Kidney tubule cell (primary cell): ENCODE measurements at regions not wholly inside any gene's neighbourhood (a gene's known extent, or its start where the extent isn't known, plus 50 kb on each side); places are given as distances from the start of the nearest gene placed in this dataset.
A peak's percentile ranks its signal among the peaks of the same experiment; 100 is the strongest.

Source experiments
- DNase-seq: peaks from one replicate; pipeline ENCODE4 v3.0.0-alpha.2; 2018; ENCODE audit warnings: low spot score

- DNase-seq: no peak
These were observed 244.3 kb upstream of the TSHZ2 start for GRCh38 chr20:52727740-52728456.

GRCh38 chr20:52724541-52724940, 247.6 kb upstream of the TSHZ2 start:
- DNase-seq: no peak

- DNase-seq: no peak
These were observed 249.1 kb upstream of the TSHZ2 start for GRCh38 chr20:52722926-52723688.

- no peak for DNase-seq
These were observed 264.0 kb upstream of the TSHZ2 start for GRCh38 chr20:52708137-52708536.

- no peak for DNase-seq
These were observed 267.6 kb upstream of the TSHZ2 start for GRCh38 chr20:52704553-52704952.

GRCh38 chr20:52688345-52688744, 283.8 kb upstream of the TSHZ2 start:
- DNase-seq: no peak

GRCh38 chr20:52684905-52685304, 287.3 kb upstream of the TSHZ2 start:
- no peak for DNase-seq

GRCh38 chr20:52684176-52684575, 288.0 kb upstream of the TSHZ2 start:
- no peak for DNase-seq

- no peak for DNase-seq
These were observed 288.4 kb upstream of the TSHZ2 start for GRCh38 chr20:52683761-52684160.

GRCh38 chr20:52682237-52682636, 289.9 kb upstream of the TSHZ2 start:
- DNase-seq: peak; percentile 1

GRCh38 chr20:52681288-52681687, 290.9 kb upstream of the TSHZ2 start:
- no peak for DNase-seq

- no peak for DNase-seq
These were observed 294.9 kb upstream of the TSHZ2 start for GRCh38 chr20:52677216-52677615.

- DNase-seq: no peak
These were observed 295.7 kb upstream of the TSHZ2 start for GRCh38 chr20:52676283-52676995.

- no peak for DNase-seq
These were observed 296.8 kb upstream of the TSHZ2 start for GRCh38 chr20:52675375-52675774.

GRCh38 chr20:52668626-52669025, 303.5 kb upstream of the TSHZ2 start:
- no peak for DNase-seq

GRCh38 chr20:52667358-52667757, 304.8 kb upstream of the TSHZ2 start:
- DNase-seq: no peak

GRCh38 chr20:52665441-52665840, 306.7 kb upstream of the TSHZ2 start:
- no peak for DNase-seq

GRCh38 chr20:52655395-52655794, 316.8 kb upstream of the TSHZ2 start:
- no peak for DNase-seq

GRCh38 chr20:52654567-52654966, 317.6 kb upstream of the TSHZ2 start:
- DNase-seq: no peak

GRCh38 chr20:52652271-52652670, 319.9 kb upstream of the TSHZ2 start:
- DNase-seq: no peak

- no peak for DNase-seq
These were observed 322.4 kb upstream of the TSHZ2 start for GRCh38 chr20:52649727-52650126.

GRCh38 chr20:52645822-52646221, 326.3 kb upstream of the TSHZ2 start:
- no peak for DNase-seq

- DNase-seq: no peak
These were observed 329.1 kb upstream of the TSHZ2 start for GRCh38 chr20:52643034-52643433.
